Panc1 (cell line): ENCODE measurements at regions not wholly inside any gene's neighbourhood (a gene's known extent, or its start where the extent isn't known, plus 50 kb on each side); places are given as distances from the start of the nearest gene placed in this dataset.
A peak's percentile ranks its signal among the peaks of the same experiment; 100 is the strongest.

Source experiments
- ATAC-seq: fragments of 200-7000 bp; cut with Tn5 transposase; 2 replicates; pipeline ENCODE4 v1.9.1; 2020; ENCODE audit warnings: mild to moderate bottlenecking, moderate library complexity
- BruUV-seq: library from RNA; stranded (reverse); fragments of 400-500 nt; replicated peaks from 2 replicates; lab custom pipeline; 2021; lab: Mats Ljungman, UMichigan
- CTCF ChIA-PET: fragments of 300-600 bp; sonication (Branson Sonifier 250); formaldehyde crosslinking; loops from one replicate; lab custom pipeline; 2022; ENCODE audit warnings: antibody characterized with exemption; lab: Charles Lee
- POLR2A ChIA-PET: fragments of 300-600 bp; sonication (Branson Sonifier 250); formaldehyde crosslinking; loops from one replicate; lab custom pipeline; 2022; ENCODE audit warnings: antibody characterized with exemption; lab: Charles Lee
- DNase-seq: peaks from one replicate; pipeline ENCODE4 v3.0.0-alpha.2; 2010; ENCODE audit warnings: low read depth, low spot score
- H3K27ac ChIP-seq: 2 replicates; pipeline ENCODE4 v1.5.1; 2011; ENCODE audit warnings: mild to moderate bottlenecking, low read length, inconsistent platforms
- H3K27me3 ChIP-seq: fragments of 200-500 bp; sonication (Bioruptor generic); 2 replicates; pipeline ENCODE4 v1.6.0; 2014; ENCODE audit warnings: low read length, inconsistent platforms; ENCODE audit not compliant: control insufficient read depth, insufficient read depth
- H3K36me3 ChIP-seq: fragments of 200-500 bp; sonication (Bioruptor generic); 2 replicates; pipeline ENCODE4 v1.5.1; 2014; ENCODE audit warnings: inconsistent platforms, mild to moderate bottlenecking, low read length, moderate library complexity; ENCODE audit not compliant: control insufficient read depth, insufficient read depth
- H3K4me1 ChIP-seq: 2 replicates; pipeline ENCODE4 v1.5.1; 2011; ENCODE audit warnings: inconsistent platforms, mild to moderate bottlenecking, low read length, moderate library complexity; ENCODE audit not compliant: control insufficient read depth, insufficient read depth
- H3K4me3 ChIP-seq, 2 experiments: 2 replicates each; pipeline ENCODE4 v1.5.1; 2011 to 2012; ENCODE audit warnings: low read depth in 2 of 2, low read length in 2 of 2, mild to moderate bottlenecking in 2 of 2, inconsistent platforms in 1 of 2, moderate library complexity in 1 of 2
- H3K9me3 ChIP-seq: fragments of 200-500 bp; sonication (Bioruptor generic); 2 replicates; pipeline ENCODE4 v1.5.1; 2014; ENCODE audit warnings: low read depth, mild to moderate bottlenecking, inconsistent platforms, low read length, moderate library complexity; ENCODE audit not compliant: control insufficient read depth, insufficient read depth
- POLR2AphosphoS5 ChIP-seq: IDR thresholded peaks from 2 replicates; pipeline ENCODE4 v1.6.1; 2012; ENCODE audit warnings: mild to moderate bottlenecking, low read depth, low read length, moderate library complexity
- SIN3A ChIP-seq: IDR thresholded peaks from 2 replicates; pipeline ENCODE4 v1.6.1; 2012; ENCODE audit warnings: low read depth, mild to moderate bottlenecking, low read length, moderate library complexity, borderline replicate concordance; ENCODE audit not compliant: insufficient read depth
- TCF7L2 ChIP-seq: IDR thresholded peaks from 2 replicates; pipeline ENCODE4 v1.6.1; 2011; ENCODE audit warnings: mild to moderate bottlenecking, low read depth, low read length, inconsistent platforms
- in situ Hi-C: cut with HindIII; loops from 2 replicates; pipeline ENCODE4 v1.10.0; 2016; ENCODE audit warnings: low sequenced_read_pairs, low pct_unique_long_range_greater_than_20kb
- intact Hi-C: fragments of 100-400 bp; cut with micrococcal nuclease; formaldehyde crosslinking; loops from one replicate; pipeline ENCODE4 v1.10.0; 2022; ENCODE audit not compliant: unreplicated experiment
- TF ChIP-seq, protein P1 (sequence below), 2 experiments: IDR thresholded peaks; 2 replicates each; pipeline ENCODE4 v1.6.1; 2011 to 2012; ENCODE audit warnings: low read depth in 2 of 2, control low read depth in 1 of 2, low read length in 1 of 2, mild to moderate bottlenecking in 1 of 2, moderate library complexity in 1 of 2; ENCODE audit not compliant: insufficient read depth in 1 of 2
- TF ChIP-seq, protein P2 (sequence below): fragments of 450-650 bp; IDR thresholded peaks from 2 replicates; pipeline ENCODE4 v1.5.1; 2017; ENCODE audit warnings: mild to moderate bottlenecking

DNA sequence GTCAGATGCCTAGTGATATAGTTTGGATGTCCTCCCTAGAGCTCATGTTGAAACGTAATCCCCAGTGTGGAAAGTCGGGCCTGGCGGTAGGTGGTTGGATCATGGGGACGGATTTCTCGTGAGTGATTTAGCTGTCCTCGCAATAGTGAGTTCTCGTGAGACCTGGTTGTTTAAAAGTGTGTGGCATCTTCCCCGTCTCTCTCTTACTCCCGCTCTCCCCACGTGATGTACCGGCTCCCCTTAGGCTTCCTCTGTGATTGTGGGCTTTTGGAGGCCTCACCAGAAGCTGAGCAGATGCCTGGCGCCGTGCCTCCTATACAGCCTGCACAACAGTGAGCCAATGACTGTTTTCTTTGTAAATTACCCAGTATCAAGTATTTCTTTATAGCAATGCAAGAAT lies 264.5 kb downstream of the TTLL7 start:
- no TSS peak for BruUV-seq
- H3K27me3 ChIP-seq: peaks cover 8% of the 10 kb centered on the region; the same call in 1 of the 2 replicates
- in situ Hi-C loops (no loop called here), intact Hi-C loops (no loop called here)
- H3K9me3 ChIP-seq: no peaks in the 10 kb centered on the region
- POLR2A ChIA-PET: no interaction called here
- ATAC-seq (0 out of 2 replicates have a peak, but pooled peaks have one; percentile 42), DNase-seq (no peak)
- no peaks in the 10 kb centered on the region for H3K4me1 ChIP-seq
- TF ChIP-seq SIN3A (no peak), TCF7L2 (no peak), POLR2AphosphoS5 (no peak)
- TF ChIP-seq, protein P1, sequence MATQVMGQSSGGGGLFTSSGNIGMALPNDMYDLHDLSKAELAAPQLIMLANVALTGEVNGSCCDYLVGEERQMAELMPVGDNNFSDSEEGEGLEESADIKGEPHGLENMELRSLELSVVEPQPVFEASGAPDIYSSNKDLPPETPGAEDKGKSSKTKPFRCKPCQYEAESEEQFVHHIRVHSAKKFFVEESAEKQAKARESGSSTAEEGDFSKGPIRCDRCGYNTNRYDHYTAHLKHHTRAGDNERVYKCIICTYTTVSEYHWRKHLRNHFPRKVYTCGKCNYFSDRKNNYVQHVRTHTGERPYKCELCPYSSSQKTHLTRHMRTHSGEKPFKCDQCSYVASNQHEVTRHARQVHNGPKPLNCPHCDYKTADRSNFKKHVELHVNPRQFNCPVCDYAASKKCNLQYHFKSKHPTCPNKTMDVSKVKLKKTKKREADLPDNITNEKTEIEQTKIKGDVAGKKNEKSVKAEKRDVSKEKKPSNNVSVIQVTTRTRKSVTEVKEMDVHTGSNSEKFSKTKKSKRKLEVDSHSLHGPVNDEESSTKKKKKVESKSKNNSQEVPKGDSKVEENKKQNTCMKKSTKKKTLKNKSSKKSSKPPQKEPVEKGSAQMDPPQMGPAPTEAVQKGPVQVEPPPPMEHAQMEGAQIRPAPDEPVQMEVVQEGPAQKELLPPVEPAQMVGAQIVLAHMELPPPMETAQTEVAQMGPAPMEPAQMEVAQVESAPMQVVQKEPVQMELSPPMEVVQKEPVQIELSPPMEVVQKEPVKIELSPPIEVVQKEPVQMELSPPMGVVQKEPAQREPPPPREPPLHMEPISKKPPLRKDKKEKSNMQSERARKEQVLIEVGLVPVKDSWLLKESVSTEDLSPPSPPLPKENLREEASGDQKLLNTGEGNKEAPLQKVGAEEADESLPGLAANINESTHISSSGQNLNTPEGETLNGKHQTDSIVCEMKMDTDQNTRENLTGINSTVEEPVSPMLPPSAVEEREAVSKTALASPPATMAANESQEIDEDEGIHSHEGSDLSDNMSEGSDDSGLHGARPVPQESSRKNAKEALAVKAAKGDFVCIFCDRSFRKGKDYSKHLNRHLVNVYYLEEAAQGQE (IDR thresholded peaks at IDR 0.05; ENCODE audit: insufficient read depth in 1 of 2, low read depth in 2 of 2, low read length in 1 of 2): no peak
- TF ChIP-seq, protein P2, sequence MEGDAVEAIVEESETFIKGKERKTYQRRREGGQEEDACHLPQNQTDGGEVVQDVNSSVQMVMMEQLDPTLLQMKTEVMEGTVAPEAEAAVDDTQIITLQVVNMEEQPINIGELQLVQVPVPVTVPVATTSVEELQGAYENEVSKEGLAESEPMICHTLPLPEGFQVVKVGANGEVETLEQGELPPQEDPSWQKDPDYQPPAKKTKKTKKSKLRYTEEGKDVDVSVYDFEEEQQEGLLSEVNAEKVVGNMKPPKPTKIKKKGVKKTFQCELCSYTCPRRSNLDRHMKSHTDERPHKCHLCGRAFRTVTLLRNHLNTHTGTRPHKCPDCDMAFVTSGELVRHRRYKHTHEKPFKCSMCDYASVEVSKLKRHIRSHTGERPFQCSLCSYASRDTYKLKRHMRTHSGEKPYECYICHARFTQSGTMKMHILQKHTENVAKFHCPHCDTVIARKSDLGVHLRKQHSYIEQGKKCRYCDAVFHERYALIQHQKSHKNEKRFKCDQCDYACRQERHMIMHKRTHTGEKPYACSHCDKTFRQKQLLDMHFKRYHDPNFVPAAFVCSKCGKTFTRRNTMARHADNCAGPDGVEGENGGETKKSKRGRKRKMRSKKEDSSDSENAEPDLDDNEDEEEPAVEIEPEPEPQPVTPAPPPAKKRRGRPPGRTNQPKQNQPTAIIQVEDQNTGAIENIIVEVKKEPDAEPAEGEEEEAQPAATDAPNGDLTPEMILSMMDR: no peak
- CTCF ChIA-PET: no interaction called here
- H3K27ac ChIP-seq: no peak overlapping the region
- no peaks in the 10 kb centered on the region for H3K36me3 ChIP-seq
- H3K4me3 ChIP-seq: no peak overlapping the region

DNA sequence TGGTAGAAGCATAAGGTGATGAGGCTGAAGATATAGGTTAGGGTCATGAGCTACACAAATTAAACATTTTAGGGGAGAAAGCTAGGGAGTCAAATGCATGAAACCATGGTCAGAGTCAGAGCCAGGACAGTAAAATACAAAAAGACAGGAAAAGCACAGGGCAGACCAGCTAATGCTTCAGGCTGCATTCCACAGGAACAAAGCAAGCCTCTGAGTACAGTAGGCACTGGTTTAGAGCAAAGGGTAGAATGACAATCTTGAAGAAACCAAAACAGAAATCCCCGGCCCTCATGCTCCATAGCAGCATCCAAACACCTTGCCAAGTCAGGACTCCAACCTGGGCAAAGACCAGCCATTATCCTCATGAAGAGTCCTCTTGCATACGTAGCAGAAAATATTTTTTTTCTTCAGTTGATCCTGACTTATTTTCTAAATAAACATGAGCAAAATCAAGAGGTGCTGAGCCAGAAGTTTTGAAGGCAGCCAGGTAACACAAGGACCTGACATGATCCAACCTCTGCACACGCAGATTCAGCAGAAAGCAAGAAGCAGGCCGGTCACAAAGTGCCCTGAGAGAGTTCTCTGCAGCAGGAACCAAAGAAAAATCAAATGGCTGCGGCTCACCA lies 273.1 kb downstream of the TTLL7 start:
- no peak for DNase-seq
- in situ Hi-C loops: no loop called here
- ChIA-PET POLR2A (no interaction called here), CTCF (no interaction called here)
- H3K27me3 ChIP-seq: no peaks in the 10 kb centered on the region
- intact Hi-C loops: loop anchor here (5.0 kb wide), 1 partner anchor 51 kb away; no protein-coding TSS in a partner anchor
- no peak overlapping the region for H3K4me3 ChIP-seq
- no peak; the same call in 1 of the 2 replicates for ATAC-seq
- no TSS peak for BruUV-seq
- no peaks in the 10 kb centered on the region for H3K9me3 ChIP-seq
- H3K36me3 ChIP-seq: no peaks in the 10 kb centered on the region
- H3K27ac ChIP-seq: no peak overlapping the region
- no peak for TF ChIP-seq POLR2AphosphoS5
- TF ChIP-seq, protein P1 (IDR thresholded peaks at IDR 0.05; ENCODE audit: insufficient read depth in 1 of 2, low read depth in 2 of 2, low read length in 1 of 2): no peak
- no peak for TF ChIP-seq TCF7L2
- TF ChIP-seq, protein P2: no peak
- no peak for TF ChIP-seq SIN3A
- no peaks in the 10 kb centered on the region for H3K4me1 ChIP-seq
